ENCODE measurements at regions not wholly inside any gene's neighbourhood (a gene's known extent, or its start where the extent isn't known, plus 50 kb on each side); places are given as distances from the start of the nearest gene placed in this dataset.

DNA sequence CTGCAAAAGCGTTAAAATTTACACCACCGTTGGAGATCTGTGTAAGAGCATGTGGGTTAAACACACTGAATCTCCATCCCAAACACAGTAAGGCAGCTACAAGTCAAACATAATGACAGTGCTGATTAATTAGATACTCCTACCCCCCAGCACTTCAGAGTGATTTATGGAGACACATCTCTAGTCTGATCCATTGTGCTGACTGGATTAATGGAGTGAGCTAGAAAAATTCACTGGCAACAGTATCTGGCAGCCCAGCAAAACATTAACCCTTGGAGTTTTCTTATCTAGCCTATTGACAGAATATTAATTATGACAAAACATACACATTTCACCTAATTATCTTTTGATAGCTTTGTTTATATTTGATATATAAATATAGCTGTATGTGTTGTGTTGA lies 188.6 kb upstream of the ISL1 start:
- Histone ChIP-seq H3K79me2 (ENCODE audit: control insufficient read depth, insufficient read depth, low read length) (no peaks in the 10 kb centered on the region), H2BK15ac (replicated peaks; ENCODE audit: low read depth) (no peak overlapping the region), H3K27ac (ENCODE audit: low read depth, low read length) (no peak overlapping the region), H3K9ac (ENCODE audit: low read length) (no peak overlapping the region), H3K56ac (ENCODE audit: low read length) (no peak overlapping the region), H3K79me1 (ENCODE audit: low read length) (no peaks in the 10 kb centered on the region), H3K36me3 (ENCODE audit: control insufficient read depth, insufficient read depth, low read length) (no peaks in the 10 kb centered on the region), H3K27me3 (ENCODE audit: insufficient read depth, low read length, poor library complexity) (no peaks in the 10 kb centered on the region), H4K8ac (ENCODE audit: low read depth, low read length) (no peak overlapping the region), H2AK5ac (ENCODE audit: low read length) (no peak overlapping the region), H3K23ac (ENCODE audit: low read length) (no peak overlapping the region), H2BK5ac (ENCODE audit: low read length) (no peak overlapping the region), H3K4me1 (ENCODE audit: control insufficient read depth, low read depth, low read length) (peaks cover 2% of the 10 kb centered on the region), H4K5ac (ENCODE audit: low read length) (no peak overlapping the region), H2BK120ac (ENCODE audit: low read depth, low read length) (no peak overlapping the region), H3K4ac (ENCODE audit: low read depth, low read length) (no peak overlapping the region), H3K4me3 (ENCODE audit: low read length) (no peak overlapping the region), H3K18ac (ENCODE audit: low read length) (no peak overlapping the region), H3K4me2 (ENCODE audit: low read length) (no peak overlapping the region)
- WGBS (ENCODE audit: extremely low coverage, insufficient coverage, low lambda C conversion rate): no CpG with 5 or more reads among the region's 2 CpGs
- no peak for DNase-seq

DNA sequence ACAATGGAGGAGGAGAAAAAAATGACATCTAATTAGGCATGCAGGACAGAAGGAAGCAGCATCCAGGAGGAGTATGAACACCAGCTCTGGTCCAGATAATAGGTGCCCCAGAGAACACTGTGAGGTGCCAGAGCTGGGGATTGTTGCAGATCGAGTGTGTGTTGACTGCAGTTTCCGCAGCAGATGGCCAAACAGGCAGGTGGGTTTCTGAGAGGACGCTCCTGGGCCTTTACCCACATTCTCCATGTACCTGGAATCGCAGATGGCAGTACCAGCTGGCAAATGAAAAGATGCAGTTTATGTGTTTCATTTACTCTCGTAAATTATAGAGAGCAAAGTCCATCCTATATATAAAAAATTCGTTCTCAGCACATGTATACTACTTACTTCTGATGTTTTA lies 182.2 kb upstream of the ISL1 start:
- no peak for DNase-seq
- Histone ChIP-seq H3K79me1 (ENCODE audit: low read length) (no peaks in the 10 kb centered on the region), H2BK5ac (ENCODE audit: low read length) (no peak overlapping the region), H3K36me3 (ENCODE audit: control insufficient read depth, insufficient read depth, low read length) (no peaks in the 10 kb centered on the region), H2AK5ac (ENCODE audit: low read length) (no peak overlapping the region), H3K4me3 (ENCODE audit: low read length) (no peak overlapping the region), H3K18ac (ENCODE audit: low read length) (no peak overlapping the region), H4K8ac (ENCODE audit: low read depth, low read length) (no peak overlapping the region), H3K27ac (ENCODE audit: low read depth, low read length) (no peak overlapping the region), H2BK120ac (ENCODE audit: low read depth, low read length) (no peak overlapping the region), H3K27me3 (ENCODE audit: insufficient read depth, low read length, poor library complexity) (no peaks in the 10 kb centered on the region), H3K9ac (ENCODE audit: low read length) (no peak overlapping the region), H3K23ac (ENCODE audit: low read length) (no peak overlapping the region), H3K56ac (ENCODE audit: low read length) (no peak overlapping the region), H3K4me2 (ENCODE audit: low read length) (no peak overlapping the region), H3K4ac (ENCODE audit: low read depth, low read length) (no peak overlapping the region), H4K5ac (ENCODE audit: low read length) (no peak overlapping the region), H3K4me1 (ENCODE audit: control insufficient read depth, low read depth, low read length) (peaks cover 2% of the 10 kb centered on the region), H3K79me2 (ENCODE audit: control insufficient read depth, insufficient read depth, low read length) (no peaks in the 10 kb centered on the region), H2BK15ac (replicated peaks; ENCODE audit: low read depth) (no peak overlapping the region)
- no CpG with 5 or more reads among the region's 6 CpGs for WGBS (ENCODE audit: extremely low coverage, insufficient coverage, low lambda C conversion rate)

GRCh38 chr5:51201708-51202107 lies 181.5 kb upstream of the ISL1 start:
- Histone ChIP-seq H3K4me3 (ENCODE audit: low read length) (no peak overlapping the region), H3K9ac (ENCODE audit: low read length) (no peak overlapping the region), H2BK5ac (ENCODE audit: low read length) (no peak overlapping the region), H3K36me3 (ENCODE audit: control insufficient read depth, insufficient read depth, low read length) (no peaks in the 10 kb centered on the region), H2BK15ac (replicated peaks; ENCODE audit: low read depth) (no peak overlapping the region), H2AK5ac (ENCODE audit: low read length) (no peak overlapping the region), H3K4me1 (ENCODE audit: control insufficient read depth, low read depth, low read length) (peaks cover 2% of the 10 kb centered on the region), H3K27me3 (ENCODE audit: insufficient read depth, low read length, poor library complexity) (no peaks in the 10 kb centered on the region), H3K18ac (ENCODE audit: low read length) (no peak overlapping the region), H2BK120ac (ENCODE audit: low read depth, low read length) (no peak overlapping the region), H3K4me2 (ENCODE audit: low read length) (no peak overlapping the region), H3K79me2 (ENCODE audit: control insufficient read depth, insufficient read depth, low read length) (no peaks in the 10 kb centered on the region), H3K79me1 (ENCODE audit: low read length) (no peaks in the 10 kb centered on the region), H3K56ac (ENCODE audit: low read length) (no peak overlapping the region), H4K5ac (ENCODE audit: low read length) (no peak overlapping the region), H3K23ac (ENCODE audit: low read length) (no peak overlapping the region), H3K4ac (ENCODE audit: low read depth, low read length) (no peak overlapping the region), H3K27ac (ENCODE audit: low read depth, low read length) (no peak overlapping the region), H4K8ac (ENCODE audit: low read depth, low read length) (no peak overlapping the region)
- no peak for DNase-seq
- no CpG with 5 or more reads among the region's 1 CpG for WGBS (ENCODE audit: extremely low coverage, insufficient coverage, low lambda C conversion rate)

GRCh38 chr5:51202161-51202560 lies 181.1 kb upstream of the ISL1 start:
- H3K79me1 ChIP-seq (ENCODE audit: low read length): no peaks in the 10 kb centered on the region
- H3K27ac ChIP-seq (ENCODE audit: low read depth, low read length): no peak overlapping the region
- H4K5ac ChIP-seq (ENCODE audit: low read length): no peak overlapping the region
- no peak overlapping the region for H2AK5ac ChIP-seq (ENCODE audit: low read length)
- H3K27me3 ChIP-seq (ENCODE audit: insufficient read depth, low read length, poor library complexity): no peaks in the 10 kb centered on the region
- no peaks in the 10 kb centered on the region for H3K79me2 ChIP-seq (ENCODE audit: control insufficient read depth, insufficient read depth, low read length)
- WGBS (ENCODE audit: extremely low coverage, insufficient coverage, low lambda C conversion rate): no CpG with 5 or more reads among the region's 2 CpGs
- H2BK5ac ChIP-seq (ENCODE audit: low read length): no peak overlapping the region
- no peak overlapping the region for H2BK15ac ChIP-seq (replicated peaks; ENCODE audit: low read depth)
- no peak overlapping the region for H4K8ac ChIP-seq (ENCODE audit: low read depth, low read length)
- no peak overlapping the region for H3K56ac ChIP-seq (ENCODE audit: low read length)
- H3K9ac ChIP-seq (ENCODE audit: low read length): no peak overlapping the region
- H3K4me2 ChIP-seq (ENCODE audit: low read length): no peak overlapping the region
- H3K4ac ChIP-seq (ENCODE audit: low read depth, low read length): no peak overlapping the region
- H3K4me1 ChIP-seq (ENCODE audit: control insufficient read depth, low read depth, low read length): peaks cover 2% of the 10 kb centered on the region
- no peak overlapping the region for H3K18ac ChIP-seq (ENCODE audit: low read length)
- no peak overlapping the region for H3K4me3 ChIP-seq (ENCODE audit: low read length)
- no peak overlapping the region for H3K23ac ChIP-seq (ENCODE audit: low read length)
- no peak for DNase-seq
- H2BK120ac ChIP-seq (ENCODE audit: low read depth, low read length): no peak overlapping the region
- H3K36me3 ChIP-seq (ENCODE audit: control insufficient read depth, insufficient read depth, low read length): no peaks in the 10 kb centered on the region

GRCh38 chr5:51203598-51203997 lies 179.7 kb upstream of the ISL1 start:
- no peaks in the 10 kb centered on the region for H3K79me2 ChIP-seq (ENCODE audit: control insufficient read depth, insufficient read depth, low read length)

DNA sequence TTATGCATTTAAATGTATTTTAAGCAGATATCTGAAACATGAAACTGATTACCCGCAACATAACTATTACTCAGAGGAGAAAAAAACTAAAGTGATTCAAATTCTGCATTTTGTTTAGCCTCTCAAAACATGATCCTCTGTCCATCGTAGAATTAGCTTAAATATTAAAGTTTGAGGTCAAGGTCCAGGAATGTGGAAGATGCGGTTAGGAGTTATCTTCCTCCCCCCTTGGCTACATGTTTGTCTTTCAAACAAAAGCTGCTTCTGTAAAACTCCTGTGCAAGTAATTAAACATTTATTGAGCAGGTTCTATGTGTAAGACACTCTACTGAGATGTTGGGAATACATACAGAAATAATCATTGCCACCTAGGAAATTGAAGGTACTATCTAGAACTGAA lies 175.0 kb upstream of the ISL1 start:
- H3K27me3 ChIP-seq (ENCODE audit: insufficient read depth, low read length, poor library complexity): no peaks in the 10 kb centered on the region
- no peak overlapping the region for H3K4me3 ChIP-seq (ENCODE audit: low read length)
- H3K79me1 ChIP-seq (ENCODE audit: low read length): no peaks in the 10 kb centered on the region
- no peak overlapping the region for H3K23ac ChIP-seq (ENCODE audit: low read length)
- no peak overlapping the region for H3K4me2 ChIP-seq (ENCODE audit: low read length)
- H3K79me2 ChIP-seq (ENCODE audit: control insufficient read depth, insufficient read depth, low read length): no peaks in the 10 kb centered on the region
- no peak overlapping the region for H2BK5ac ChIP-seq (ENCODE audit: low read length)
- no CpG with 5 or more reads among the region's 3 CpGs for WGBS (ENCODE audit: extremely low coverage, insufficient coverage, low lambda C conversion rate)
- no peak overlapping the region for H4K8ac ChIP-seq (ENCODE audit: low read depth, low read length)
- H3K56ac ChIP-seq (ENCODE audit: low read length): no peak overlapping the region
- H3K9ac ChIP-seq (ENCODE audit: low read length): no peak overlapping the region
- H2BK120ac ChIP-seq (ENCODE audit: low read depth, low read length): no peak overlapping the region
- H3K36me3 ChIP-seq (ENCODE audit: control insufficient read depth, insufficient read depth, low read length): no peaks in the 10 kb centered on the region
- H3K18ac ChIP-seq (ENCODE audit: low read length): no peak overlapping the region
- no peak overlapping the region for H2AK5ac ChIP-seq (ENCODE audit: low read length)
- no peak overlapping the region for H2BK15ac ChIP-seq (replicated peaks; ENCODE audit: low read depth)
- no peak overlapping the region for H4K5ac ChIP-seq (ENCODE audit: low read length)
- no peak for DNase-seq
- no peak overlapping the region for H3K4ac ChIP-seq (ENCODE audit: low read depth, low read length)
- H3K4me1 ChIP-seq (ENCODE audit: control insufficient read depth, low read depth, low read length): no peaks in the 10 kb centered on the region
- no peak overlapping the region for H3K27ac ChIP-seq (ENCODE audit: low read depth, low read length)

More at GRCh38 chr5:51203598-51203997, 179.7 kb upstream of the ISL1 start:
- no peak overlapping the region for H3K27ac ChIP-seq (ENCODE audit: low read depth, low read length)
- H3K9ac ChIP-seq (ENCODE audit: low read length): no peak overlapping the region
- no peak overlapping the region for H2BK5ac ChIP-seq (ENCODE audit: low read length)
- H3K4me1 ChIP-seq (ENCODE audit: control insufficient read depth, low read depth, low read length): peaks cover 1% of the 10 kb centered on the region
- H3K18ac ChIP-seq (ENCODE audit: low read length): no peak overlapping the region
- no peaks in the 10 kb centered on the region for H3K79me1 ChIP-seq (ENCODE audit: low read length)
- H3K27me3 ChIP-seq (ENCODE audit: insufficient read depth, low read length, poor library complexity): no peaks in the 10 kb centered on the region
- no peak overlapping the region for H3K4me2 ChIP-seq (ENCODE audit: low read length)
- WGBS (ENCODE audit: extremely low coverage, insufficient coverage, low lambda C conversion rate): no CpG with 5 or more reads among the region's 1 CpG
- no peak for DNase-seq
- H2BK15ac ChIP-seq (replicated peaks; ENCODE audit: low read depth): no peak overlapping the region
- H3K4ac ChIP-seq (ENCODE audit: low read depth, low read length): no peak overlapping the region
- no peak overlapping the region for H3K56ac ChIP-seq (ENCODE audit: low read length)
- no peak overlapping the region for H3K4me3 ChIP-seq (ENCODE audit: low read length)
- H4K5ac ChIP-seq (ENCODE audit: low read length): no peak overlapping the region
- no peak overlapping the region for H3K23ac ChIP-seq (ENCODE audit: low read length)
- H2AK5ac ChIP-seq (ENCODE audit: low read length): no peak overlapping the region
- H2BK120ac ChIP-seq (ENCODE audit: low read depth, low read length): no peak overlapping the region
- H3K36me3 ChIP-seq (ENCODE audit: control insufficient read depth, insufficient read depth, low read length): no peaks in the 10 kb centered on the region
- H4K8ac ChIP-seq (ENCODE audit: low read depth, low read length): no peak overlapping the region
